ENCODE measurements at regions not wholly inside any gene's neighbourhood (a gene's known extent, or its start where the extent isn't known, plus 50 kb on each side); places are given as distances from the start of the nearest gene placed in this dataset.

DNA sequence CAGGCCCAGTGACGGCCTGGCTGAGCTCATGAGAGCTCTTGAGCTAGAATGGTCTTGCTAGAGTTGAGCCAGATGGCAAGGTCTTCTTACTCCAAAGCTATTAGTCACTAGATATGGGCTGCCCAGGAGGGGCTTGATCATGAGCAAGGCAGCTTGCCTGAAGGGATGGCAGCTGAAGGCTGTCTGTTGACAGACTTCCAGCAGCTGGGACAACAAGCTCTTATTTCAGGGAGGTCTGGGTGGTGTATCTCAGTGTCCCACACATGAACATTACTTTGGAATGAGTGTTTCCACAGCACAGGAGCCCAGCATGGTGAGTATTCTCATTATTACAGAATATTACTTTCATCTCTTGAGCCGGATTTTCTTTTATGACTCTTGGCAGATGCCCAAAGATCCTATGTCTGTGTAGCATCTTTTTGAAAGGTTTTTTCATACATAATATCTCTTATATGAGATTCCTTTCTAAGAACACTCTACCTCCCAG is 414.1 kb downstream of the ARHGEF28 start:
- DNase-seq (ENCODE audit: extremely low read depth, low read depth) = peak; percentile 20
- TF ChIP-seq, protein P1, sequence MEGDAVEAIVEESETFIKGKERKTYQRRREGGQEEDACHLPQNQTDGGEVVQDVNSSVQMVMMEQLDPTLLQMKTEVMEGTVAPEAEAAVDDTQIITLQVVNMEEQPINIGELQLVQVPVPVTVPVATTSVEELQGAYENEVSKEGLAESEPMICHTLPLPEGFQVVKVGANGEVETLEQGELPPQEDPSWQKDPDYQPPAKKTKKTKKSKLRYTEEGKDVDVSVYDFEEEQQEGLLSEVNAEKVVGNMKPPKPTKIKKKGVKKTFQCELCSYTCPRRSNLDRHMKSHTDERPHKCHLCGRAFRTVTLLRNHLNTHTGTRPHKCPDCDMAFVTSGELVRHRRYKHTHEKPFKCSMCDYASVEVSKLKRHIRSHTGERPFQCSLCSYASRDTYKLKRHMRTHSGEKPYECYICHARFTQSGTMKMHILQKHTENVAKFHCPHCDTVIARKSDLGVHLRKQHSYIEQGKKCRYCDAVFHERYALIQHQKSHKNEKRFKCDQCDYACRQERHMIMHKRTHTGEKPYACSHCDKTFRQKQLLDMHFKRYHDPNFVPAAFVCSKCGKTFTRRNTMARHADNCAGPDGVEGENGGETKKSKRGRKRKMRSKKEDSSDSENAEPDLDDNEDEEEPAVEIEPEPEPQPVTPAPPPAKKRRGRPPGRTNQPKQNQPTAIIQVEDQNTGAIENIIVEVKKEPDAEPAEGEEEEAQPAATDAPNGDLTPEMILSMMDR (IDR thresholded peaks at IDR 0.05; ENCODE audit: low read depth, low read length) = no peak

DNA sequence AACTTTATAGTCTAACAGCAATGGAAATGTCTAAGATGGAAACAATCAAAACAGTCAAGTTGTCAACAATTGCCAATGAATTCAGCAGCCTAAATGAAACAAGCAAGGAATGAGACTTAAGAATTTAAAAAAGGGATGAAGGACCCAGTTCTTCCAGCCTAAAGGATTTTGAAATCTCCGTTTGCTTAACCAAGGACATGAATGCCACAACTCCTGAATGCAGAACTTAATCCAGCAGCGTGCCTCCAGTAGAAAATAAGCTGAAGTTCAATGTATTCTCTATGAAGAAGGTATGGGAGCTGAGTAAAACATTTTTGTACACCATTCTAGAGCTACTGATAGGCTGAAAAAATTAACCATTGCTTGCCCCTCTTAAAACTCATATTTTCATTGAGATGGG is 411.3 kb downstream of the ARHGEF28 start:
- DNase-seq (ENCODE audit: extremely low read depth, low read depth) = no peak
- TF ChIP-seq, protein P1 (IDR thresholded peaks at IDR 0.05; ENCODE audit: low read depth, low read length) = no peak

DNA sequence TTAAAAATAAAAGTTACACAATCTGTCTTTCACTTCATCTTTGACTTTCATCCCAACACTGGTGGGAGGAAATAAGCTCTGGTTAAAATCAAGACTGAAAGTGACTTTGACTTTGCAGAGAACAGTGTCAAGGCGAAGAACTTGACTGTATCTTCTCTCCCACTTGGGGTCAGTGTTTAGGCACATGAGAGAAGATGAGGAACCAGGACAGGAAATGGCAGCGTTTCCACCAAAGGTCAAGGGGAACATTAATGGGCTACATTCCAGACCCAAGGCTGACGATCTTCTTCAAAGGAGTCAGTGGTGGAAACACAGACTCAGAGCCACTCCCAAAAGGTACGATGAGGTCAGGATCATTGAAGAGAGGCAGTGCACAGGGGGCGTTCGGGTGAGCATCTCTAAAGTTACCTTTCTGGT is 409.5 kb downstream of the ARHGEF28 start:
- TF ChIP-seq, protein P1 (IDR thresholded peaks at IDR 0.05; ENCODE audit: low read depth, low read length) = peak; percentile 60
- peak; percentile 32 for DNase-seq (ENCODE audit: extremely low read depth, low read depth)

DNA sequence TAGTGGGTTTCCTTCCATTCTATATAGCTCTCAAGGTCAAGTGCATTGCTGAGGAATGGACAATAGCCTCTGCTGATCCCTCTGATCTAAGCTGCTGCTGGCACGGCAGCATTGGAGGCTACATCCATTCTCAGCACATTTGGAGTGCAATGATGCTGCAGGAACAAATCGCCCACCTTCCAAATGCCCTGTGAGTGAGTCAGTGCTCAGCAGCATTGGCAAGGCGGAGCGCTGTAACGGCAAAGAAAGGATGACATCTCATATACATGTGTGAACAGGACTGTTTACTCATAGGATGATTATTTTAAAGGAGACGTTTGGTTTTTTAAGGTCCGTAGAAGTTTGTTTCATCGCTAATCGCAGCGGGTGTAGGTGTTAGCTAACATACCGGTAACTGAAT is 408.7 kb downstream of the ARHGEF28 start:
- TF ChIP-seq, protein P1 (IDR thresholded peaks at IDR 0.05; ENCODE audit: low read depth, low read length) = no peak
- DNase-seq (ENCODE audit: extremely low read depth, low read depth) = no peak

DNA sequence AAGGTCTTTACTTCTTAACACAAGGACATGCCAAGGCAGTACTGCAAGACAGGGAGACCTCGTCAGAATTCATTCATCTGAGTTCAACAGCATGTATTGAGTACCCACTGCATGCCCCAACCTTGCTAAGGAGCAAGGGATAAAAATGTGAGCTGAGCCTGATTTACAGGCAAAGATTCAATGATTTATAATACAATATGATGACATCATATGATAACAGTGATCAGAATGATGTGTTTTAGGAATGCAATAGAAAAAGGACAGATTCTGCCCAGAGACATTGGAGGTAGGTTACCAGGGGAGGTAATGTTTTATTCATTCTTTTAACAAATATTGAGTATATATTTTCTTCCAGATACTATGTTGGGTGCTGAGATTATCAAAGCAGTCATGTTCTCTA is 406.6 kb downstream of the ARHGEF28 start:
- no peak for DNase-seq (ENCODE audit: extremely low read depth, low read depth)
- TF ChIP-seq, protein P1 (IDR thresholded peaks at IDR 0.05; ENCODE audit: low read depth, low read length) = no peak

DNA sequence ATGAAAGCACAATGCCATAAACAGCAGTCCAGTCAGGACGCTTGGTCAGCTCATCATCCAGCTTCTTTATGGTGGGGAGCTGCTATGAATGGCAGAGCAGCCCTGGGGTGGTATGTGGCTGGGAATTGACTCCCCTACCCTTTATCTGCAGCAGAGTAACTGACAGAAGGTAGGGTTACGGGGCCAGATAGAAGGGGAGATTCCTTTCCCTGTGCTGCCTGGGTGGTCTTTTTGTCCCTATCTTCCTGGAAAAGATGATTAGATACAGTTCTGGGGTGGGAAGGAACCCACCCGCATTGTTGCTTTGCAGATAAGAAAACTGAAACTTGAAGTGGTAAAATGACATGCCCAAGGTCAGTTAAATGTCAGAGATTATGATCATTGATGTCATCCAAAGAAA is 405.5 kb downstream of the ARHGEF28 start:
- no peak for DNase-seq (ENCODE audit: extremely low read depth, low read depth)
- TF ChIP-seq, protein P1 (IDR thresholded peaks at IDR 0.05; ENCODE audit: low read depth, low read length) = no peak

DNA sequence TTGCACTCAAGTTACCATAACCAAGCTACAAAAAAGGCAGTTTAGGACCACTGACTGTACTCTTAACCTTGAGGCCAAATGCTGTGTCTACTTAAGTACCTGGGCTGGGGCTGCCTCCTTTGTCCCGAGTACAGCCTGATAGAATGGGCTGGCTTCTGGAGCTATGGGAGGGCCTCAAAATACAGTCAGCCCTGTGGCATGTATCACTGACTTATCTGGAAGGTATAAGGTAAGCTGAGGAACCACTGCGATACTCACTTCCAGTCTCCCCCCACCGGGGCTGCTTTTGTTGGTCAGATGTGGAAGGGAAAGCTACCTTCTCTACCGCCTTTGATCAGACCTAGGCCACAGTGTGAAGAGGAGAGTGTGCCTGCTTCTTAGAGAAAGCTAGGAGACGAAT is 404.8 kb downstream of the ARHGEF28 start:
- no peak for DNase-seq (ENCODE audit: extremely low read depth, low read depth)
- TF ChIP-seq, protein P1 (IDR thresholded peaks at IDR 0.05; ENCODE audit: low read depth, low read length) = no peak

Measured in AG09319 (cell line).